Gastroesophageal sphincter (tissue), 4 donors: ENCODE measurements at regions not wholly inside any gene's neighbourhood (a gene's known extent, or its start where the extent isn't known, plus 50 kb on each side); places are given as distances from the start of the nearest gene placed in this dataset.

Source experiments
- ATAC-seq: fragments of 150-250 bp; one replicate; pipeline ENCODE4 v1.9.1; 2016; ENCODE audit warnings: mild to moderate bottlenecking, moderate library complexity
- H3K27ac ChIP-seq, 4 donors: fragments of 200-600 bp; sonication (generic) in 3 of 4; 1 replicate in 3 of 4; 2 replicates in 1 of 4; pipeline ENCODE4 v1.5.1; 2016 to 2019
- H3K27me3 ChIP-seq: fragments of 200-600 bp; sonication (generic); one replicate; pipeline ENCODE4 v1.5.1; 2019
- H3K36me3 ChIP-seq, 2 donors: fragments of 200-600 bp; sonication (generic); one replicate each; pipeline ENCODE4 v1.5.1; 2019; ENCODE audit warnings: control low read depth in 1 of 2
- H3K4me1 ChIP-seq, 3 donors: fragments of 200-600 bp; sonication (generic); 1 replicate in 2 of 3; 2 replicates in 1 of 3; pipeline ENCODE4 v1.5.1; 2016 to 2019; ENCODE audit warnings: control low read depth in 2 of 3
- H3K4me3 ChIP-seq, 2 donors: fragments of 200-600 bp; sonication (generic); one replicate each; pipeline ENCODE4 v1.5.1; 2019; ENCODE audit warnings: mild to moderate bottlenecking in 1 of 2, moderate library complexity in 1 of 2
- H3K9me3 ChIP-seq, 3 donors: fragments of 200-600 bp; sonication (generic); one replicate each; pipeline ENCODE4 v1.5.1; 2017 to 2019; ENCODE audit warnings: control low read depth in 2 of 3
- EP300 ChIP-seq: sonication (generic); formaldehyde crosslinking; IDR thresholded peaks from one replicate; pipeline ENCODE4 v1.6.1; 2017; ENCODE audit warnings: antibody characterized with exemption, mild to moderate bottlenecking
- POLR2A ChIP-seq, 2 donors: fragments of 450-650 bp; IDR thresholded peaks; one replicate each; pipeline ENCODE4 v1.6.1; 2017; ENCODE audit warnings: antibody characterized with exemption in 2 of 2, mild to moderate bottlenecking in 2 of 2, moderate library complexity in 1 of 2
- POLR2AphosphoS5 ChIP-seq: sonication (generic); formaldehyde crosslinking; IDR thresholded peaks from one replicate; pipeline ENCODE4 v1.6.1; 2017; ENCODE audit warnings: antibody characterized with exemption
- WGBS, 2 donors: methylation state at CpG; one replicate each; pipeline ENCODE4 v1.1.5; 2018; ENCODE audit warnings: low coverage in 1 of 2; 5-methylcytosine and 5-hydroxymethylcytosine counted together
- TF ChIP-seq, protein P1 (sequence below), 4 experiments: fragments of 200-600 bp in 2 of 4; fragments of 450-650 bp in 2 of 4; sonication (generic) in 1 of 4; IDR thresholded peaks; one replicate each; pipeline ENCODE4 v1.5.1; 2017 to 2019; ENCODE audit warnings: antibody characterized with exemption in 4 of 4, mild to moderate bottlenecking in 2 of 4, moderate library complexity in 2 of 4

- TF ChIP-seq, protein P1, sequence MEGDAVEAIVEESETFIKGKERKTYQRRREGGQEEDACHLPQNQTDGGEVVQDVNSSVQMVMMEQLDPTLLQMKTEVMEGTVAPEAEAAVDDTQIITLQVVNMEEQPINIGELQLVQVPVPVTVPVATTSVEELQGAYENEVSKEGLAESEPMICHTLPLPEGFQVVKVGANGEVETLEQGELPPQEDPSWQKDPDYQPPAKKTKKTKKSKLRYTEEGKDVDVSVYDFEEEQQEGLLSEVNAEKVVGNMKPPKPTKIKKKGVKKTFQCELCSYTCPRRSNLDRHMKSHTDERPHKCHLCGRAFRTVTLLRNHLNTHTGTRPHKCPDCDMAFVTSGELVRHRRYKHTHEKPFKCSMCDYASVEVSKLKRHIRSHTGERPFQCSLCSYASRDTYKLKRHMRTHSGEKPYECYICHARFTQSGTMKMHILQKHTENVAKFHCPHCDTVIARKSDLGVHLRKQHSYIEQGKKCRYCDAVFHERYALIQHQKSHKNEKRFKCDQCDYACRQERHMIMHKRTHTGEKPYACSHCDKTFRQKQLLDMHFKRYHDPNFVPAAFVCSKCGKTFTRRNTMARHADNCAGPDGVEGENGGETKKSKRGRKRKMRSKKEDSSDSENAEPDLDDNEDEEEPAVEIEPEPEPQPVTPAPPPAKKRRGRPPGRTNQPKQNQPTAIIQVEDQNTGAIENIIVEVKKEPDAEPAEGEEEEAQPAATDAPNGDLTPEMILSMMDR (IDR thresholded peaks at IDR 0.05) = no peak
- TF ChIP-seq EP300 (no peak), POLR2A (IDR thresholded peaks at IDR 0.05) (no peak), POLR2AphosphoS5 (no peak)
- ATAC-seq = no peak
- no peaks in the 10 kb centered on the region for H3K27me3 ChIP-seq
- H3K4me1 ChIP-seq = no peaks in the 10 kb centered on the region
- H3K36me3 ChIP-seq = no peaks in the 10 kb centered on the region
- H3K9me3 ChIP-seq = peaks cover 0 to 14% (median 0%) of the 10 kb centered on the region in 3 donors
- H3K4me3 ChIP-seq = no peak overlapping the region
- H3K27ac ChIP-seq = no peak overlapping the region
- WGBS, 2 donors = 77 to 90% methylated on average over 4 to 5 of the region's 8 CpGs
Measured at GRCh38 chr20:57921676-57922075, 211.9 kb upstream of the PMEPA1 start.

DNA sequence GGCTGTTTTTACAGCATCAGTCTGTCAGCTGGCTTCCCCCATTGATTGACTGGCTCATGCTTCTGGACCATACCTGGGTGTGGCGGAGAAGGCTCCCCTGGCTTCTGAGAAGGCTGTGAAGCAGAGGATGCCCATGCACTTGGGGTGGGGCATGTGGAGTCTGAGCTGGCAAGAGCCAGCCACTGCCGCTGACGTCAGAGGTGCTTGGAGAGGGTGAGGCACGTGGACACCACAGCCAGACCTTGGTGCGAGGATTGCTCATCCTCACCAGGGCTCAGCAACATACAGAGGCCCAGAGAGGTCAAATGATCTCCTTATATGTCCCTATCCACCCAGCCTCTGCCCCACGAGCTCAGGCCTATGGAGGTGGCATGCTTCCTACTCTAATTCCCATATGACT lies 211.2 kb upstream of the PMEPA1 start:
- H3K4me3 ChIP-seq = no peak overlapping the region
- H3K36me3 ChIP-seq = no peaks in the 10 kb centered on the region
- no peak for ATAC-seq
- no peaks in the 10 kb centered on the region for H3K27me3 ChIP-seq
- 63 to 67% methylated on average over 1 of the region's 6 CpGs for WGBS, 2 donors
- no peaks in the 10 kb centered on the region for H3K4me1 ChIP-seq
- peaks cover 0 to 7% (median 0%) of the 10 kb centered on the region in 3 donors for H3K9me3 ChIP-seq
- TF ChIP-seq POLR2AphosphoS5 = no peak
- TF ChIP-seq, protein P1 (IDR thresholded peaks at IDR 0.05) = no peak
- no peak for TF ChIP-seq EP300
- TF ChIP-seq POLR2A (IDR thresholded peaks at IDR 0.05) = no peak
- H3K27ac ChIP-seq = no peak overlapping the region

DNA sequence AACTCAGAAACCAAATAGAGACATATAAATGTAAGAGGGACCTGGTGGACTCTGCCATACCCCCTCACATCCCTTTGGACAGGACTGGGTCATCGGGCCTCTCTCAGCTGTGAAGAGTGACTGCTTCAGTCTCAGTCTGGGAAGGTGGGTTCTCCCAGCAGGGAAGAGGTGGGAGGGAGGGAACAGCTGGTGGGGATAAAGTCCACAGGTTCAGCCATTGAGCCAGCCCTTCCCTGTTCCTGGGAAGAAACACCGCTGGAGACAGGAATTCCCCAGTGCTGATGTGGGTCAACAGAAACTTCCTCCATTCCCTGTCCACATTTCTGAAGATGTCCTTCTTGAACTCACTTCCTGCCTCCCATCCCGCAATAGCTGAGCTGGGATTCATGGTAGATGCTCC lies 209.2 kb upstream of the PMEPA1 start:
- Histone ChIP-seq H3K36me3 (no peaks in the 10 kb centered on the region), H3K27me3 (no peaks in the 10 kb centered on the region), H3K27ac (no peak overlapping the region), H3K4me1 (no peaks in the 10 kb centered on the region), H3K9me3 (no peaks in the 10 kb centered on the region), H3K4me3 (no peak overlapping the region)
- no peak for ATAC-seq
- TF ChIP-seq POLR2A (IDR thresholded peaks at IDR 0.05) = no peak
- no peak for TF ChIP-seq POLR2AphosphoS5
- TF ChIP-seq, protein P1 (IDR thresholded peaks at IDR 0.05) = no peak
- TF ChIP-seq EP300 = no peak
- 87 to 100% methylated on average over 1 to 3 of the region's 3 CpGs for WGBS, 2 donors

- Histone ChIP-seq H3K36me3 (no peaks in the 10 kb centered on the region), H3K4me1 (no peaks in the 10 kb centered on the region), H3K9me3 (no peaks in the 10 kb centered on the region), H3K27me3 (no peaks in the 10 kb centered on the region), H3K4me3 (no peak overlapping the region), H3K27ac (no peak overlapping the region)
- ATAC-seq = no peak
- WGBS, 2 donors = 95 to 96% methylated on average over 1 to 3 of the region's 4 CpGs
- TF ChIP-seq EP300 (no peak), POLR2A (IDR thresholded peaks at IDR 0.05) (no peak), POLR2AphosphoS5 (no peak)
- TF ChIP-seq, protein P1 (IDR thresholded peaks at IDR 0.05) = no peak
Measured at GRCh38 chr20:57918551-57918950, 208.7 kb upstream of the PMEPA1 start.

DNA sequence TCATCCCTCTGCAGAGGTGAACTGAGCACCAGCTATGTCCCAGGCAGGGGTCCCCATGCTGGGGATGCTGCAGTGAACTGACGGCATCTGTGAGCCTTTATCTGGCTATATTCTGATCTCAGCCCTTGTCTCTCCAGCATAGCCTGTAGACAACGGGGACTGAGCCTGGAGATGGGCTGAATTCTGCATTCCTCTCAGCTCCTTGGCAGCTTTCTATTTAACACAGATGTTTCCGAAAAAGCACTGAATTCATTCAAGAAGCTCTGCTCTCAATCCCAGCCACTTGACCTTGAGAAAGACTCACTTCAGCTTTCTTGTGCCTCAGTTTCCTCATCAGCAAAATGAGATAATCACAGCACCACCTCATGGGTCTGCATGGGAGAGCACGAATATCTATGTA lies 204.4 kb upstream of the PMEPA1 start:
- ATAC-seq = no peak
- Histone ChIP-seq H3K27ac (no peak overlapping the region), H3K4me3 (no peak overlapping the region), H3K4me1 (no peaks in the 10 kb centered on the region), H3K9me3 (no peaks in the 10 kb centered on the region), H3K27me3 (no peaks in the 10 kb centered on the region), H3K36me3 (no peaks in the 10 kb centered on the region)
- TF ChIP-seq POLR2A (IDR thresholded peaks at IDR 0.05) (no peak), POLR2AphosphoS5 (no peak), EP300 (no peak)
- TF ChIP-seq, protein P1 (IDR thresholded peaks at IDR 0.05) = no peak
- 81 to 100% methylated on average over 1 to 4 of the region's 4 CpGs for WGBS, 2 donors
